HG03103 (cell line): ENCODE measurements at regions not wholly inside any gene's neighbourhood (a gene's known extent, or its start where the extent isn't known, plus 50 kb on each side); places are given as distances from the start of the nearest gene placed in this dataset.
"Not testable (repeated sequence)": the region's sequence is repeated elsewhere in the genome, so short reads cannot be mapped to it uniquely, and the experiment has no call there.

Experiments used
- ATAC-seq: cut with Tn5 transposase; IDR thresholded peaks from one replicate; pipeline ENCODE4 v1.9.1; 2021; ENCODE audit warnings: low read depth; ENCODE audit not compliant: unreplicated experiment

DNA sequence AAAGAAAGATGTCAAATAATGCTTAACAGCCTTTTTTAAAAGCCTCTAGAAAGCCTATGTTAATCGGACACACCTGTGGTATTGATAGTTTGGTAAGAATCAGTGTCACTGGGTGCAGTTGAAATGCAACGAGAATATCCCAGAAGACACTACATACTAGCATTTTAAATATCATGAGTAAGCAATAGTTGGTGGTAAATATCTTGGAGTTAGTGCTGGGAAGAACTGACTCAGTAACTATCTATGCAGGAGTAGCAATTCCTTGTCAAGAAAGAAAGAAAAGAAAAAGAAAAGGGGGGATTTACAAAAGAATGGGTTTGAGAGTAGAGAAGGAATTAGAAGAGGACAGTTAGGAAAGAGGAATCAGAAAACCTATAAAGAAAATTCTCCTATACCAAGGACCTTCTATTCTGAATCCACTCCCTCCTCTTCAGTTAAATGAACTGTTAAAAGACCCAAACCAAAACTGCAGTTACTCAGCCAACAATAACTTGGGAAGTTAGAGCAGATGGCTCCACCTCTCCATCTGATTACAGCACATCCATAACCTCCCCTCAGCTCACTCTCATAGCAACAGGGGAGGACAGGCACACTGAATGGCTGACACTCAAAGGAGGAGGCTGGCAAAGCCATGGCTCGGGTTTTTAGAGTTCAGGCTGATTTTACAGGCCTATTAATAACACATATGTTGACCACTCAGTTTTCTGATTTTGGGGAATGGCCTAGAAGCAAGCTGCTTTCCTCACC is 207.6 kb upstream of the MDFIC2 start:
- no peak for ATAC-seq

DNA sequence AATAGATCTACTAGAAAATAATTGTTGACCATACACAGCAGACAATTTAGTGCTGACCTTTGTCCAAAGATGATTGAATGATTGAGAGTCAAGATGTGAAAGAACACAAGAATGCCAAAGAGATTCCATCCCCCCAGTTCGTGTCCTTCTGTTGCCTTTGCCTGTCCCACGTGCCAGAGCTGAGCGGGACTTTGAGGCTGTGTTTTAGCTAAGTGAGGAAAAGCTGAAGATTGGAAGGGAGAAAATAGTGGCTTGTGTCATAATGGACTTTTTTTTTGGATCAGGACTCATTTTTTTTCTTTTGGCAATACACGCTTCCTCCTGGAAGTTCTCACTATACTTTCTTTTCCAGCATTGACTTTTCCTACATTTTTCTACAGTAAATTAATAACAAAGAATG is 206.6 kb upstream of the MDFIC2 start:
- no peak for ATAC-seq

DNA sequence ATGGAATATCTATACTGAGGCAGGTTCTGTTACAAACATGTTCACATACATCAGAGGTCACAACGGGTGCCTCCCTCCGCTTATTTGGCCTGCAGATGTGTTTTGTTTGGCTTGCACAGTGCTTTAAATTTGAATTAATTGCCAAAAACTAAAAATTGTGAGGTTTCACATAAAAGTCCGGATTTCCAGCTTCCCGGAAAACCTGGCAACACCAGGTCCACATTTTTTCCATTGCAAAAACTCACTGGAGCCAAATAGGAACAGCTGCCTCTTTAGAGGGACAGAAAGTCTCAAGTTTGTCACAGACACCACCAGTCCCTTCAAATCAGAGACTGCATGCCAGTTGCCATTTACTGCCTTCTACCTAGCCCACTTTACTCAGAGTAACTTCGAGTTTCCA is 205.9 kb upstream of the MDFIC2 start:
- ATAC-seq = no peak

DNA sequence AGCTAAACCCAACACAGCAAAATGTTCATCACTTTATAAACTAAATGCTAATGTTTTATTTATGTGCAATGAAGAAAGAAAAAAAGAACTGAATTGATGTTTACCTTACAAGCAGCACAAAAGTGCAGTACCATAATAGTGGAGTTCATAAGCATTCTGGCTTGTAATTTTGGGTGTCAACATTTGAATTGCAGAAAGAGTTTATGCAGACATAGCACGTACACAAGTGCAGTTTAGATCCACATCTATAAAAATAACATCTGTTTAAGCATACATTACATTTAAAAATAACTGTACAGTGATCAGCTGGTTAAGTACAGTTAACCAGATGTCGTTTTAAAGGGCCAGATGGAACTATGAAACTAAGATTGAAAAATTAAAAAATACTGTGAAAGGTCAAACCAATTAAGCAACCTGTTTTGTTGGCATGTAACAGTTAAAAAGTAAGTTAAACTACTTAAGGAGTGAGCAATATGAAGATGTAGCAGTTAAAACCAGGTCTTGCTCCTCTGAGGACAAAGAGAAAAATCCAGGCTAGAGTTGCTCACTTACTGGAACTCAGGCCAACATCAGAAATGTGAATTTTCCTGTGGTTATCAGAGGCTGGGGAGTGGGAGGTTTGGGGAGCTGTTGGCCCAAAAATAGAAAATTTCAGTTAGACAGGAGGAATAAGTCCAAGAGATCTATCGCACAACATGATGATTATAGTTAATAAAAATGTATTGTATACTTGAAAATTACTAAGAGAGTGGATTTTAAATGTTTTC is 204.9 kb upstream of the MDFIC2 start:
- no peak for ATAC-seq

DNA sequence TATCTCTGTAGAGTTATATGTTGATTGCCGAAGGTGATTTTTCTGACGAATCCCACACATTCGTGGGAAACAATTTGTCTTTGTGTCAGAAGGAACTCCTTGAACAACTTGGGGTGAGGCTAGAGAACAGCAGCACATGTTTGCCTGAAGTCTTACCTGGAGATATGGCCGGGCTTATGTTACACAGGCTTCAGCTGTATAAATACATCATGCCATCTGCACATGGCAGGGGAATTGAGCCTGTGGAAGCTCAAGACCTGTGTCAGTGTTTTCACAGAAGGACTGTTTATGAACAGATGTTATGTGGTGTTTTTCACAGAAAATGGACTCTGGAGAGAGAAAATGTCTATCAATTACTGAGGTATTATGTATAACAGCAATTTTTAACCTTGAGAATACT is 203.6 kb upstream of the MDFIC2 start:
- no peak for ATAC-seq

DNA sequence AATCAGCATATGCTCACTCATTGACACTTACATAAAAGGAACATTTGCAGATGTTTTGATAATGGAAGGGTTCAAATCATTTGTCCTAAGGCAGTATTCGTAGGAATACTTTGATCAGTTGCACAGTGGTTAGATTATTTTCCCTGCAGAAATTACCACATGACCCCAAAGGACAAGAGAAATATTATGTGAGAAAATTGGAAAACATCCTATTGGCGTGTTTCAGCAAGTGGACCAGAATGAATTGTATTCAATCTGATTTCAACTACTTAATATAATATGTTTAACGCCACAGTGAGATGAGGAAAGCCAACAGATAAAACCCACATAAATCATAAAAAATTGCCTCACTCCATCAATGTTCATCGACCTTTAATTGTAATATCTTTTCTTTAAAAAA is 195.0 kb upstream of the MDFIC2 start:
- ATAC-seq = no peak

DNA sequence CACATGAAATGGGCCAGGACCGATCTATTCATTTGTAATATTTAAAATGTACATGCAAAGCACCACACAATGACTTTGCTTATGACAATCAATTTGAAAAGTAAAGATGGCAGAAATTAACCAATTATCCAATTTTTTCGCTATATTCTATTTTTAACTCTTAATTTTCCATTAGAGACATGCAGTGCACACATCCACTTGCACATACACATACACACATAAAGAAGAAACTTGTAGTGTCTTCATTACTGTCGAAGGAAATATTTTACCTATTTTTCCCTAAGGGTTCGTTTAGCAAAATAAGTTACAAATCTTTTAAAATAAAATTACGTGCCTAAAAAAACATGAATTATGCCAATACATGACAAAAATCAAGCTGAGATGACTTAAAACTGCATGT is 194.3 kb upstream of the MDFIC2 start:
- no peak for ATAC-seq

DNA sequence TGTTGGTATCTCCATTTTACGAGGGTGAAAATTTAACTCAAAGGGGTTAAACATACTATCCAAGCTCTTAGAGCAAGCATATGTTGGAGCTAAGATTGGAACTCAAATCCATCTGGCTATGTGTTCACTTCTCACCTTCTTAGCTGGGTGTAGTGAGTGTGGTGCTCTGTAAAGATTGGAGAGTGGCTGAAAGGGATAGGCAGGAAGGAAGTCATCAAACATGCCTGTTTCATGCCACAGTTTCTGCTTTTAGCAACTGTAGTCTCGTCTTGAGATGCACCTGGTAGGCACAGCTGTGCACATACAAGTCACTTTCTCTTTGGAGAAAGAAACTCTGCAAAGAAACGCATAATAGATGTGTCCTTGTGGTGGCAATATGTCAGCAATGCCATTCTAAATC is 189.1 kb upstream of the MDFIC2 start:
- ATAC-seq = peak; percentile 60

DNA sequence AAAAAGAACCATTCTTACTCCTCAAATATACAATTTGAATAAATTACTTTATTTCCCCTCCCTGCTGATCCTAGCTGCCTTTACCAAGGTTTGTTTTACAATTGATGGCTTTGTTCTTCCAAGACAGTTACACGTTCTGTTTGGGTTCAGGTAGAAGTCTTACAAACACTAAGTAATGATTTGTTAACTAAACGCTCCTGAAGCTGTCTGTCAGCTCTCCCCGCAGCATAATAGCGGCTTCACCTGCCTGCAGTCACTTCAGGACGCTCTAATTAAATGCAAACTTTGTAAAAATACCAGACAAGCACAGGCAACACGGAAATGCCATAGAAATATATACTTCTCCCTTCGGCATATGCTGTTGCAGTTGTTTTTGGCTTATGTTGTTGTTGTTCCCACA is 176.4 kb upstream of the MDFIC2 start:
- no peak for ATAC-seq

DNA sequence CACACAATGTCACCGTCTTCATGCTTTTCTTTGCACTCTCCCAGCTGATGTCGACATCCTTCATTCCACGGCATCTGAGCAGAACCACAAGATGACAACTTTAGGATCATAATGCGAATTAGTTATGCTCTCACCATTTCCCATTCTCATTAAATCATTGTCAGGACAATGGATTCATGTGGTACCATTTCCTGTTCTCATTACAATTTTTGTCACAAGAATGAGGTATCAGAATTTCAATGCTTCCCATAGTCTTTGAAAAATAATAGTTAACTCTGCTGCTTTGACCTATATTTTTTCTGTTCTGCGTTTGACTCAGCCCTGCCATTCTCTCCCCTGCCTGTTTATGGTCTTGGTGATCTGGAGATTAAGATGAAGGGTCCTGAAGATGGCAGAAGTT is 175.7 kb upstream of the MDFIC2 start:
- no peak for ATAC-seq

DNA sequence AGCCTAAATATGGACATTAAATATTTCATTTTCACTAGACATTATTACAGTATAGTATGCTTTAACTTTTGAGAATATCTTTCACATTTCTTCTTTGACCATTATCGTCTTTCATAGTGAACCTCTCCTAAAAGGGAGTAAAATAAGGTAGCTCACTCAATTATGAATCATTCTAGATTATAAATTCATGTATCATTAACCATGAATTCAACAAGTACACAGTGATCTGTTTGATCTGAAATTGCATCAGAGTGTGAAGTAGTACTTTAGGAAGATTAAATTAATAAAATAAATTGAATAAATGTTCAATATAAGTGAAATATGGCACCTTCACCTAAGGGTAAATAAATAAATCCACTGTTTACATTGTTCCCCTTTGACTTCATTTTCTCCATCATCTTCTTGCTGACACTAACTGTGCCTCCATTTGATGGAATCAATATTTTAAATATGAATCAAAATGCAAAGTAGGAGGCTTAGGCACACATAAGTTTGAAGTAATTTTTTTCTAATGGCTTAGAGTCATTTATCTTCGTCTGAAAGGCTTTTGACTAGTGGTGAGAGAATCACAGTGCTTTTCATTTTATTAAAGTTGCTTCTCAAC is 174.1 kb upstream of the MDFIC2 start:
- ATAC-seq = no peak

DNA sequence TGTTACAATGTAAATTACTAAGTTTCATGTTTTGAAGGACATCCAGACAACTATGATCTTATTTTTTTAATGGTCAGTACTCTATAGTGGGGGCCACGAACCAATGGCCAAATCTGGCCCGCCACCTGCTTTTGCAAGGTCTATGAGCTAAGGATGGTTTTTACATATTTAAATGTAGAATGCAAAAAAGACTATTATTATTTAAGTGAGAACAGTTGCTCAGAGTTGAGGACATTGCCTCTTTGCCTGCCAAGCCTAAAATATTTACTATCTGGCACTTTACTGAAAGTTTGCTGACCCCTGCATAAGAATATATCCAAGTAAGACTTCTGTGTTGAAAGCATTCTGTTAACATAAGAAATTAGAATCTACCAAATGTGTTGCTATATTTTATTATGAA is 163.7 kb upstream of the MDFIC2 start:
- ATAC-seq = no peak

DNA sequence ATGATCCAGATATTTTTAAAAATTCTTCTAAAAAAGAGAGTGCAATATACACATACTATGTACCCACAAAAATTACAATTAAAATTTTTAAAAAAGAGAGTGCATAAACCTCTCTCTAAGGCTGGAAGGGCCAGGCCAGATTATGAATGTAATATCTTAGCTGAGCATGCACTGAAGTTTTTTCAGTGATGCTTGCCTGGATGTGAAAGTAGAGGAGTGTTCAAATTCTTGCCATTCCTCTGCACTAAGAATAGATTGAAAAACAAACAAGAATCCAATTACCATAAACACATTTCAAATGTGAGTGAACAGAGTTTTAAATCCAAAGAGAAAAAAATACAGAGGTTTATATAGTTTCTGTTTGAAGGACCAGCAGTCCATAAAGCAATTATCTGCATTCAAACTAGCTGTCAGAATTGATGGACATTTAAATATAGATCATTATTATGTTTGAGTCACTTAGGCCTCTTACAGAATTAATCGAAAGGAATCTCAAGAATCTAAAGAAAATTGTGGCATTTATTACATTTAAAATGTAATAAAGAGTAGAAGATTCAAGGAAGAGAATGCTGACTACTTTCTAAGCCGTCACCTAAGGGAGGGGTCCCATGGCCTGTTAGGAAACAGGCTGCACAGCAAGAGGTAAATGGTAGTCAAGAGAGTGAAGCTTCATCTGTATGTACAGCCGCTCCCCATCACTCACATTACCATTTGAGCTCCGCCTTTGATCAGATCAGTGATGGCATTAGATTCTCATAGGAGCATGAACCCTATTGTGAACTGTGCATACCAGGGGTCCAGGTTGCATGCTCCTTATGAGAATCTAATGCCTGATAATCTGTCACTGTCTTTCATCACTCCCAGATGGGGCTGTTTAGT is 159.3 kb upstream of the MDFIC2 start:
- ATAC-seq = no peak

DNA sequence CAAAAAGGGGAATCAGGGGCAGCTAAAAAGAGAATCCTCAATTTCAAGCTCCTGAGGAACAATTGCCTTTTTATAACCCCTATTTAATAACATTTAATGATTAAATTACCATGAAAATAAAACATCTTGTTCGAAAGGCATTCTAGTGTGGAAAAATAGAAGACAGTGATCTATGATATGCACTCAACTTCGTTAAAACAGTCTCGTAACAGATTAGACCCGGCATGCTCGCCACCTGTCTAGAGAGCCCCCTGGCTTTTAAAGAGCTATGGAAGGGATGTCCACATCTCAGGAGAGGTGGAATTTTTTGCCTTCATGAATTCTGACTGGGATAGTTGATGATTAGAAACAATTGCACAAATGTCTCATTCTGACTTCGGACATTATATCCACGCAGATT is 153.7 kb upstream of the MDFIC2 start:
- no peak for ATAC-seq

DNA sequence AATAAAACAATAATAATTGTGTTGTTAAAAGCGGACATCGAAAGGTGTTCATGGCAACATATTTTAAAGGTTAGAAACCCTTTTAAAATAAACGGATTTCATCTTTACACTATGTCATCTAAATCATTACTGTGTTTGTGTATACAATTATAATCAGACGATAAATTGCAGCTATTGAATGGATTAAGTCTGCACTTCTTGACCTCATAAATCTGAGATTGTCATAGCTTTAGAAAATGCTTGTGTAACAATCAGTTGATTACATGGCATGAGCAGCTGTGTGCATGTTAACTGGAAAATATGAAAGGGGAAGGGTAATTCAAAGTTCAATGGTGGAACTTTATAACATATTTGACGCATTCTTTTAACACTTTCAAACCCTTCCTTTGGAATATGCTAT is 152.4 kb upstream of the MDFIC2 start:
- ATAC-seq = no peak

DNA sequence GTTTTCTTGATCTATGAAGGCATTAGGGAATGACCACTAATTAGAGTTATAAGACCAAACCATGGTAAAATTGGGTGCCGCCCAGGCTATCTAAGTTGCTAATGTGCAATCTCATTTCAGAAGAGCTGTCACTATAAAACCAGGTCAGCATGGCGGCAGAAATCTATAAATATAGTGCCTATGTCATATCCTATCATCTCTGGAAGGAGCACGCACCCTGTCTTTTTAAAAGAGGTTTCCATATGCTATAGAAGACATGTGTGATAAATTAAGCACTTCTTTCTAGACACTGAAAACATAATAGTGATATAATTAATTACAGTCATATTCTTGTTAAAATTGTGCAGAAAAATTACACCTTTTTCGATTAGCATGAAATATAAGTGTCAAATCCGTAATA is 152.0 kb upstream of the MDFIC2 start:
- ATAC-seq = no peak

DNA sequence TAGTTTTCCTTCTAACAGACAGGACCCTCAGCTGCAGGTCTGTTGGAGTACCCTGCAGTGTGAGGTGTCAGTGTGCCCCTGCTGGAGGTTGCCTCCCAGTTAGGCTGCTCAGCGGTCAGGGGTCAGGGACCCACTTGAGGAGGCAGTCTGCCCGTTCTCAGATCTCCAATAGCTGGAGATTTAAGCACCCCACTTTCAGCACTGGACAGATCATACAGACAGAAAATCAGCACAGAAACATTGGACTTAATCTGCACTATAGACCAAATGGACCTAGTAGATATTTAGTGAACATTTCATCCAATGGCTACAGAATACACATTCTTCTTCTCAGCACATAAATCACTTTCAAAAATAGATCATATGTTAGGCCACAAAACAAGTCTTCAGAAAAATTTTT is 137.8 kb upstream of the MDFIC2 start:
- not testable (repeated sequence) for ATAC-seq

DNA sequence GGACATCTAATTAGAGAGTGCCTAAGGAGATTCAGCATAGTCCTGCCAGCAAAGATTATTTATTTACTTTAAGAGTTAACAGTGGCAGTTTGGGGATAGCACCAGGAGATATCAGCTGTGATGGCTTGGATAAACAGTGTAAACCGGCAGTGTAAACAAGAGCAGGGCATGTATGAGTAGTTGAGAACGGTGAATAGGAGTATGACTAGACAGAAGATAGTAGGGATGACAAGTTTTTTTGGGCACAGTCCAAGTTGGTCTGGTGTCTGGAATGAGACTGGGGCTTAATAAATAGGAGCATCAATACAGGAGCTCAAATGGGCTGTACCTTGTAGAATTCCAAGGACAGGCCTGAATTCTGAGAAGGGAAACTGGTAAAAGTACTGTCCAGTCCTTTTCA is 123.0 kb upstream of the MDFIC2 start:
- ATAC-seq = not testable (repeated sequence)

DNA sequence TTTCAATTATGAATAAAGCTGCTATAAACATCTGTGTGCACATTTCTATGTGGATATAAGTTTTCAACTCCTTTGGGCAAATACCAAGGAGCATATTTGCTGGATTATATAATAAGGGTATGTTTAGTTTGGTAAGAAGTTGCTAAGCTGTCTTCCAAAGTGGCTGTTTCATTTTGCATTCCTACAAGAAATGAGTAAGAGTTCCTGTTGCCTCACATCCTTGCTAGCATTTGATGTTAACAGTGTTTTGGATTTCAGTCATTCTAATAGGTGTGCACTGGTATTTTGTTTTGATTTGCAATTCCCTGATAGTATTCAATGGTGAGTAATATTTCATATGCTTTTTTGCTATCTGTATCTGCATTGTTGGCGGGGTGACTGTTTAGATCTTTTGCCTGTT is 120.7 kb upstream of the MDFIC2 start:
- ATAC-seq = no peak

DNA sequence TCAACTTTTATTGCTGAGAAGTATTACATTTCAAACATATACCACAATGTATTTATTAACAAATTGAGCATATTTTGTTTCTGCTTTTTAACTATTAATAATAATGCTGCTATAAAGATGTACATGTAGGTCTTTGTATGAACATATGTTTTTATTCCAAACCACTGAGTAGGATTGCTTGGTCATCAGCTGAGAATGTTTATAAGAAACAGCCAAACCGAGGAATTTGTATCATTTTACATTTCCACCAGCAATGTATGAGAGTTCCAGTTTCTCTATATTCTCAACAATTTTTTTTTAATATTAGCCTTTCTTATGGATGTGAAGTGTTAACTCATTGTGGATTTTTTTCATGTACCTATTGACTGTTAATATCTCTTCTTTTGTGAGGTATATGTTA is 119.5 kb upstream of the MDFIC2 start:
- no peak for ATAC-seq

DNA sequence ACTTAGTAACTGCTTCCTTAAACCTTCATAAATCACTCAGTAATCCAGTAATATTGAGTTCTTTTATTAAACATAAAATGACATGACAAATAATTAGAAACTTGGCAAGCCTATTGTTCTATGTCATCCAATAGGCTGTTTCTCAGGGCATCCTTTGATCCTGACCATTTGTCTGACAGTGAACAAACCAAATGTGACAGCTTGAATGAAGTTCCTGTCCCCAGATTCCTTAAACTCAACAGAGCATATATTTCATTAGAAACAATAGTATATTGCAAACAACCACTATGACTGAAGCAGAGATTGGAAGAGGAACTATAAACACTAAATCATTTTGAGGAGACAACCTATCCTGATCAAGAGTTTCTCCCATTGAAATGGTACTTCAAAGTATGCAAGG is 113.6 kb upstream of the MDFIC2 start:
- no peak for ATAC-seq
